ENCODE measurements at regions not wholly inside any gene's neighbourhood (a gene's known extent, or its start where the extent isn't known, plus 50 kb on each side); places are given as distances from the start of the nearest gene placed in this dataset.

DNA sequence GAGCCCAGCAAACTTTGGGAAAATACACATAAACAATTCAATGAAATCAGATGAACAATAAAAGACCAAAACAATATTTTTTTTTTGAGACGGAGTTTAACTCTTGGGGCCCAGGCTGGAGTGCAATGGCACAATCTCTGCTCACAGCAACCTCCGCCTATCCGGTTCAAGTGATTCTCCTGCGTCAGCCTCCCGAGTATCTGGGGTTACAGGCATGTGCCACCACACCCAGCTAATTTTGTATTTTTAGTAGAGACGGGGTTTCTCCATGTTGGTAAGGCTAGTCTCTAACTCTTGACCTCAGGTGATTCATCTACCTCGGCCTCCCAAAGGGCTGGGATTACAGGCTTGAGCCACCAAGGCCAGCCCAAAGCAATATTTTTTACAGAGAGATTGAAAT is 1588.5 kb downstream of the BRINP3 start:
- no peak for DNase-seq (ENCODE audit: low spot score)

DNA sequence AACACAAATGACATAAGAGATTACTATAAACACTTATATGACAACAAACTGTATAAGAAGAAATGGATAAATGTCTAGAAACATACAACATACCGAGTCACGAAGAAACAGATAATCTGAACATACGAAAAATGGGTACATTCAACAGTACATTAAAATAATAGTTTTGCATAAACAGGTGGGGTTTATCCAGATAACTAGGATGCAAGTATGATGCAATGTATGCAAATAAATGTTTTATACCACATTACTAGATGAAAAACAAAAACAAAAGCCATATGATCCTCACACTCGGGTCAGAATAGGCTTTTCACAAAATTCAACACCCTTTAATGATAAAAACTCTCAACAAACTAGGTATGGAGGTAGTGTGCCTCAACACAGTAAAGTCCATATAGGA is 1585.7 kb downstream of the BRINP3 start:
- DNase-seq (ENCODE audit: low spot score), result no peak

DNA sequence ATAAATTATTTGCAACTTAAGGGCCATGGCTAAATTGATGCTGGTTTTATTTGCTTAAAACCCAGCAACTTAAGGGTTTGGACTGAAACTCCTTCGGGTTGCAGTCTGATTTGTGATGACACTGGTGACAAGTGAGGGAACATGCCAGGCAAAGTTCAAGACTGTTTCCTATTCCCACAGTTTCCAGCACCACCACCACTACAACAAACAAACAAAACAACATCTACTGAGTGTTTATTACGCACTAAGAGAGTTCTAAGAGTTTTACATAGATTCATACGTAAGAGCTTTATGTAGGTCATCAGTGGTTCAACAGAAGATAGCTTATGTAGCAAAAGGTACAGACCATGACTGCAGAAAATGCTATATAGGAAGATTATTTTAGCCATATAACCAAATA is 1582.1 kb downstream of the BRINP3 start:
- DNase-seq (ENCODE audit: low spot score), result no peak

DNA sequence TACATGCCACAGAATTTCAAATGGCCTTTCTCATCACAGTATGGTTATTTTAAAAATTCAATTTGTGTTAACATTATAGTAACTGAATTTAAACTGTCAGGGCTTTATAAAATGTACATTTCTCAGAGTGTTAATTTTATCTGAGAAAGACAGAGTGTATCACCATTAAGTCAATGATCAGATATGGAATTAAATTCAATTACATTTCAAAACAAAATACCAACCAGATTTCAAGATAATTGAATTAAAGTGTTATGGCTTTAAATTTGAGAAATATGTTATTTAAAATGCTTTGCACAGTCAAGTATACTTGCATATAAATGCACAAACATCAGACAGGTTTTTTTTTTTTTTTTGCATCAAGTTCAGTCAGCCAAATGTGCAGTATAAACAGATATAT is 1574.4 kb downstream of the BRINP3 start:
- no peak for DNase-seq (ENCODE audit: low spot score)

DNA sequence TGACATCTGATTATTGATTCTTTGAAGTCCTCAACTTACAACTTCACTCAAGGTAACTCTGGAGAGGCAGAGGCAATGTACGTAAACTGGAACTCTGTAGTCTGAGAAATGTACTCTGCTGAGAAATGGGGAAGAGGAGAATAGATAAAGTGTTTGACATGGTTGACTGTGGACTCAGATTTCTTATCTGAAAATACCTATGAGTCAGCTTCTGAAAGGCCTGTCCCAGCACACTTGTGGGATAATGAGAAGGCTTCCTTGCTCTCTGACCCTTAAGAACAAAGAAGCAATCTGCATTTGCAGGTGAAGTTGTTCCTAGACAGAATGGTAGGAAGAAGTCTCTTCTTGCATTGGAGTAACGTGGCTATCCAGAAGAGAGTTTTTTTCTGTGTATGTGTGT is 1573.5 kb downstream of the BRINP3 start:
- DNase-seq (ENCODE audit: low spot score), result no peak

DNA sequence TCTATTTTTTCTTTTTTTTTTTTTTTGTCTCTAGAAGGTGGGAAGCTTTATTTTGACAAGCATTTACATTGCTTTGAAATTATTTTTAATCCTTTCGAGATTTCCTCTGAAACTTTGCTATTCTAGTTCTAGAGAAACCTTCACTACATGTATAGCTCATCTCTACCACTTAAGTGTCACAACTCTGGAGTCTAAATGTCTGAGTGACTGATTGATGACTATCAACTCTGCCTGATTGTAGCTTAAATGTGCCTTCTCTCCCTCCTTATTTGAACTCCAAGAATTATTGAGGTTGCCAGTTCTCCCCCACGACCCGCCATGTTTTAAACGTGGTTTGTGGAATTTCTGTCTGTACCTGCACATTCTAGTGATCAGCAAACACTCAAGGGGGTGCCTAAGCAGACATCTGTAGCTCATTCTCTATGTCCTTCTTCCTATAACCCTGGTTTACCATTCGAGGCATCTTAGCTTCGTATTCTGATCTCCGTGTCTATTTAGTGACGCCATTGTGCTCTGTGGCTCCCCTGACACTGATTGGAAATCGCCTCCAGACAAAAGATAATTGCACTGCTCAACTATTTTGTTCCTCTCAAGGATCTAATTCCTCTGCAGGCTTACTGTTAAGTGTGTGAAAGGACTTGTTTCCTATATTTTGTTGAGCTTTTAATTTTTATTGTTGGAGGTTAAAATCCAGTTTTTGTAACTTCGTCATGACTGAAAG is 1570.6 kb downstream of the BRINP3 start:
- DNase-seq (ENCODE audit: low spot score), result no peak

DNA sequence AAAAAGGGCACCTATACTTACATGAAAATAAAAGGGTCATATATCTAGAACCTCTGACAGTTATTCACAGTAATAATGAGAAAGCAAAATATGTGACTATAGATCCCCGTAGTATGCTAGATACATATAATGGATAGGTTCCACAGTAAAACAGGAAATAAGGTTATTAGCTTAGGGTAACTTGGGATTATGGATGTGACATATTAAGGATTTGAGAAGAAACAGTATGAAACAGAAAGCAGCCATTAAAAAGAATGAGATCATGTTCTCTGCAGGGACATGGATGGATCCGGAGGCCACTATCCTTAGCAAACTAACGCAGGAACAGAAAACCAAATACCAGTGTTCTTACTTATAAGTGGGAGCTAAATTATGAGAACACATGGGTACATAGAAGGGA is 1547.3 kb downstream of the BRINP3 start:
- DNase-seq (ENCODE audit: low spot score), result no peak

DNA sequence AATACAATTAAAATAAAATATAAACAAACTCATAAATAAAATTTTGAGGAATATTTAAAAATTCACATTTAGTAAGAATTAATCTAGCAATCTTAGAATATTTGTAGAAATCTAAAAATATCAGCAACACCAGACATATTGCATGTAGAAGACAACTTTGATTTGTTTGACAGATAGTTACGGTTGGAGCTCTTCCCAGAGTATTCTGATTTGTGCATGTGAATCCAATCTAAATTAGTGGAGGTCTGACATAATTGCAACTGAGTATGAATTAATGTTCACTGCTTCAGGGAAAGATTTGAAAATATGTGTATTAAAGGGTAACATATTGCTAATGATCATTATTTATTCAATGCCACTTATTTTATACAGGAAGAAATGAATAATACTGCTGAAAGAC is 1546.2 kb downstream of the BRINP3 start:
- no peak for DNase-seq (ENCODE audit: low spot score)

DNA sequence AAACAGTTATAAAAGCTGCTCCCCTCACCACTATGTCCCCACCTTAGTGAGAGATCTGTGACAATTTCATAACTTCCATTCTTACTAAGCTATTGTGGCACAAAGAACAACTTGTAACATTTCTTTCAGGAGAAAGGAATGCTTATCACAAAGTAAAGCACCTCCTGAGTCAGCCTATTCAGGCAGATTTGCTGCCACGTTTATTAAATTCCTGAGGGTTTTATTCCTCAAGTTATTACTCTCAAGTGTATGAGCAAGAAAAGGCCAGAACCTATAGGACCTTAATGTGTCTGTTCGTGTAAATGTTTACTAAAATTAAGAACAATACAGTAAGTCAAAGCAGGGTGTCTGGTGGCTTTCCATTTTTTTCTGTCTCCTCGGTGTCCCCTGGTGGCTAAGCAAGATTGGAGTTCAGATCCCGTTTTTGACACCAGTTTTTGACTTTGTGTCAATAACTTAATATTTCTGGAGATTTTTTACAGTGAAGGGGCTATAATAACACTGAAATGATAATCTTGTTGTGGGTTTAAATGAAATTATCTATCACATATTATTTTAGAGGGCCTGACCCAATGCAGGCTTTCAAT is 1539.6 kb downstream of the BRINP3 start:
- DNase-seq (ENCODE audit: low spot score), result peak; percentile 47

DNA sequence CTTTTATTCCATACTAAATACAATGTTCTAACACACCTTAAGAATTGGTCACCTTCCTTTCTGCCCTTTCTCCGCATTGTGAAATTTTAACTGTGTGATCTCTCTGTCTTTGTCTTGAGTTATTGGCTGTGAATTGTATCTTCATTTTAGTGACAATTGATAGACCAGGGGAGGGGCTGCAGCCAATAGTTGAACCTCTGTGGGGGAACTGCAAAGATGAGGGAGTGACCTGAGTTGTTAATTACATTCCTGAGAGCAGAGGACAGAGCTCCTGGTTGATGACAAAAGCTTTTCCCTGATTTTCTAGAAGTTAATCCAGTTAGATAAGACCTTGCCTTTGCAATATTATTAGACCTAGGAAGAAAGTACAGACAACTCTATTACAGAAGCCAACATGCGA is 1535.7 kb downstream of the BRINP3 start:
- DNase-seq (ENCODE audit: low spot score), result no peak

DNA sequence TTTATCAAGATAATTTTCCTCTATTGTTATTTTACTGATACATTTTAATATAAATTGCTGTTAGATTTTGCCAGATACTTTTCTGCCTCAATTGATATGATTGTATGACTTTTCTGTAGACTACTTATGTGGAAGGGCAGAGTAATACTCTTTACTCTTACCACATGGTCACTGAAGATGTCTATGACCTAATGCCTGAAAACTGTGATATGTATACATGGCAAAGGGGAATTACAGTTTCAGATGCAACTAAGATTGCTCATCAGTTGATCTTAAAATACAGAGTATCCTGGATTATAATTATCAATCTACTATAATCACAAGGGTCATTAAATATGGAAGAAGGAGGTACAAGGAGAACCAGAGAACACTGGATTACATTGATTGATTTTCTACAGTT is 1528.0 kb downstream of the BRINP3 start:
- DNase-seq (ENCODE audit: low spot score), result no peak

DNA sequence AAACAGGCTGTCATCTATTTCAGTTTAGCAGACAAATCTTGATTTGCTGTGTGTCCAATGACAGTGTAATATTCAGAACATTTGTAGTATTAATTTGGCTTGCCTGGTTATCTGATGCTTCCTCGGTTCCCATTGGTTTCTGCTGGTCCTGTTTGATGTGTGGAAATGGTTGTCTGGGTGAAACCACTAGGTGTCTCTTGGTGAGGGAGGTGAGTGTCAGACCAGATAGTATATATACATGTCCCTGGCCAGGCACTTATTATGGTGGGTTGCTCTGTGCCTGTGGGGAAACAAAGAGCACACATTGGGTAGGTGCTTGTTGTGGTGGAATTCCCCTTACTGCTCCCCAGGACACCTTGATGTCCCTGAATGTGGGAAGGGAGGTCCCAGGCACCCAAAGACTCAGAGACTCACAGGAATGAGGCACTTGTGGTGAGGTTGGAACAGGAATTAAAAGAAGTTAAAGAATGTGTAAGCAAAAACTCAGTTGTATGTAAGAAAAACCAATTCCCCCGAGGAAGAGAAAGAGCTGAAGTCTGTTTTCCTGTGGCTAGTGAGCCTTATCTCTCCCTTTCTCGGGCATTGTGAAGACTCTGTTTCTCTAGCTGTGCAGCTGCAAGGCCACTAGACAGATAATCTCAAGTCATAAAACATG is 1519.1 kb downstream of the BRINP3 start:
- no peak for DNase-seq (ENCODE audit: low spot score)

DNA sequence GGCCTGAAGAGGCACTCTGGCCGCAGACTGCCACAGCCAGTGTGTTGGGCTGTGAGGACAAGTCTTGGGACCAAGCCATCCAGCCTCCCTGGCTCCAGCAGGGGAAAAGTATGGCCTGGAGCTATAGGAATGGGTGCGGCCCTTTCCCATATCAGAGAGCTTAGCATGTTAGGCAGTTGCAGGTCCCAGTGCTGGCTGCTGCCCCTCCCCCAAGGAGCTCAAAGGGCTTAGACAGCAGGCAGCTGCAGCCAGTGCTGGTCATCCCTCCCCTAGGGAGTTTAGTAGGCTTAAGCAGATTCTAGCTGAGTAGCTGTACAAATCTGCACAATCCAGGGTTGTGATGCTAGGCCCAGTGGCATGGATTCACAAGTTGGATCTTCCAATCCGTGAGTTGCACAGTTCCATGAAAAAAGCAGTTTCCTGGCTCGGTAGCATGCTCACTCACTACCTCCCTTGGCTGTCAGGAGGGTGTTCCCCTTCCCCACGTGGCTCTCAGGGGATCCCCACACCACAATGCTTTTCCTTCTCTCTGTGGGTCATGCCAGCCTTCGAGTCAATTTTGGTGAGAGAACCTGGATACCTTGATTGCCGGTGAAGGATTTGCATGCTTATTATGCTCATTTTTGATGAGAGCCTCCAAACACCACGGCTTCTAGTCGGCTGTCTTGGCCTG is 1490.8 kb downstream of the BRINP3 start:
- peak; percentile 68 for DNase-seq (ENCODE audit: low spot score)

DNA sequence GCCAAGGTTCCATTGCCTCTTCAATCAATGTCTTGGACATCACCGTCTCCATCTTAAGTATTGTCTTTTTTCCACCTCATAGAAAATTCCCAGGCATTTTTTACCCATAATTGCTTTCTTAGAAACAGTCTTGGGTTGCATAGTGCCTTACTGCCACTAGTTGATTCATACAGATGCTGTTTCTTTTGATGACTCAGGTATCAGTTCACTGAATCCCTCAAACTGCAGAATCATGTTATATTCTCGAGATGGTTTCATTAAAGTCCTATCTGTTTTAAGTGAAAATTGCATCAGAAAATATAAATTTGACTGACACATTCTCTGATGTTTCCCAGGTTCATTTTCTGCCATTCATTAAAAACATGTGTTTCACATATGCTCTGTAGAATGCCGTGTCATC is 1489.1 kb downstream of the BRINP3 start:
- no peak for DNase-seq (ENCODE audit: low spot score)

DNA sequence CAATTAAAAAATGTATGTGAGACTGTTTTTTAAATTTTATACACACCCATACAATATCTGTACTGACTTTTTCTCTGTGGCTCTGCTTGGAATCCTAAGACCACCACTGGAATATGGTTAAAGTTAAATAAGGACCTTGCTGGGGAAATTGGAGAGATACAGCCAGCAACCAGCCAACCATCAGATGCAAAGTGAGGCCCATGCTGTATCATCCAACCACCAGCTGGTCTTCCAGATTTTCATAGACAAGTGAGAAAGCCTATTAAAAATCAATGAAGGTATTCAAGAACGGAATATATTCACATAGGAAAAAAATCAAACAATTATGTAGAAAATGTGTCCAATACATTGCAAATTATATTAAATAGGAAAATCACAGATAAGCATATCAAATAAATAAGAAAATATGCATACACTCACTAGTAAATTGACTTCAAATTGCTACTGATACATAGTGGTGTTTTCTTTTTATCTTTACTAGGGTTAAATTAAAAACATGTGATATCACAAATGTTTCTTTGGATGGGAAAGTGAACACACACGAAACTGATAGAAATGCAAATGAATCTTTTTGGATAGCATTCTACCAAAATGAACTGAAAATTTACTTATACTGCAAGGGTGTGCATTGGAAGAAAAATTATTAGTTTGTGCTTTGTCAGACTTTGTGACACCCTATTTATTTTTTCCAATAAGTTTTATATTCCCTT is 1486.3 kb downstream of the BRINP3 start:
- no peak for DNase-seq (ENCODE audit: low spot score)

DNA sequence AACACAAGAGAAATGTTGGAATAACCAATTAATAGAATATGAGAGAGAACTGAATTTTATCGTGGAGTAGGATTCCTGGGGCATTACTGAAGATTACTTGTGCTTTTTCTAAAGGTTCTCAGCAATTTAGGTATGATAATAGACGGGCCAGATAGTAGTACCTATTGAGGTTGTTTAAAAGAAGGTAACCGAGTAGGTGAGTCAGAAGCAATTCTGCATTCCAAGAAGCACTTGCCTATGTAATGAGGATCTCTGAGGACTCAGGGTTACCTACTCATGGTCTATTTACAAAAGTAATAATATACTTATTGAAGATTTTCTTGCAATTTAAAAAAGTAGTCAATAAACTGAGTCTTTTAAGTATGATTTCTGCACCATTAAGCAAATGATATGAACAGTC is 1469.8 kb downstream of the BRINP3 start:
- no peak for DNase-seq (ENCODE audit: low spot score)

DNA sequence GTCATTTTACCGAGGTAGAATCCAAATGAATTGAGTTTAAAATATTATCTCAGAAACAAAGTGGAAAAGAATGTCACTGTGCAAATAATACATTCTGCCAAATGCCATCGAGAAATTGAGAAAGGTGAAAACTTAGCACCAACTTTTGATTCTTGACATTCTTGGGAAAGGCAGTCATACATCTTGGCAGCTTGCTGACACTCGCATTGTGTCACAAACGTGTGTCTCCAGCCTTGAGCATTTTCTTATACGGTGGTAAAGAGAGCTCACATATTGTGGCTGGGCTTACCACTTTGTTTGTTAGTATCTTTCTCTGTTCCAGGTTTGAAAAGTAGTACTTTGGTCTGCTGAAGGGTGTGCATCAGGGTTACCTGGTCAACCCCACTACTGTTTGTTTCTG is 1456.1 kb downstream of the BRINP3 start:
- no peak for DNase-seq (ENCODE audit: low spot score)

DNA sequence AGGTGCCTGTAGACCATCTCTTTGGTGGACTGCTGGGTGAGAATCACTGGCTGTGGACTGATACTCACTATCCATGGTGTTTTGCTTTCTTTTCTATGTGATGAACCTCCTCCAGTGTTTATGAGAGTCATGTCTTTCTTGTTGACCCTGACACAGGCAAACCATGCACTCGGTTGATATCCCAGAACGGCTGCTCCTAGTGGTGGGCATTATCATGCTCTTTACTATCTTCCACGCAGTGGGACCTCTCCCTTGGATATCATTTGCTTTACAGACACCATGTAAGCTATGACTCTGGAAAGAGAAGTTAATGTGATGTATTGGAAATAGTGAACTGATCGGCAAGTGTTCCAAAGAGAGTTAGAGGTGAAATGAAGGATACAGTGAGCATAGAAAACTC is 1455.6 kb downstream of the BRINP3 start:
- DNase-seq (ENCODE audit: low spot score), result no peak

DNA sequence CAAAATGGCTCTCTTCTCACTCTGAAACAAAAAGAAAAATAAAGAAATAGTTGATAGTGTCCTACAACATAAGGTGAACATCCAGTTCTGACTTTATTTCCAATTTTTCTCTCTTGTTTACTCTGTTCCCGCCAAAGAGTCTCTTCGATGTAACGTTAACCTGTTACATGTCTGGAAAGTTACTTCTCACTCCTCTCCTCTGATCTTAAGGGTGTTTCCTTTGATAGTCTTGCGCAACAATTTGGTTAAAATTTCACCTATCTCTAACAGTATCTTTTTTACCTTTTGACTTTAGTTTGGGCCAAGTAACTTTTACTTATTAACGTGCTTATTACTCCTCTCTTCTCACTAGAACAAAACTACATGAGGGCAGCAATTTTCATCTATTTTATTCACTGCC is 1450.2 kb downstream of the BRINP3 start:
- no peak for DNase-seq (ENCODE audit: low spot score)

DNA sequence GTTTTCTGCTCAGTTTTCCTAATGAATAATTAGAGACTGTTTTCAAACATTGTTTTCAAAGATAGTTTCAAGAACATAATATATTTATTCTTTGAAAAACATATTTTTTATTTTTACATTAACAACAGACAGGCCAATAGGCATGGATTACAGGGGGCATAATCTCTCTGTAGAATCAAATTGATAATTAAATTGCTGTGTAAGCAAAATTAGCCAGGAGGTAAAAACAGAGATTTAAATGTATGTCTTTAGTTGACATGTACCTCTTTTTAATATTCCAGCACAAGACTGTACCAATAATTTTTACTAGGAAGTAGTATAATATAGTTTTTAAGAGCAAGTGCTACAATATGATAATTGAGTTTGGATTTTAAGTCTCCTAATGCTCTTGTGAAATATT is 1444.5 kb downstream of the BRINP3 start:
- DNase-seq (ENCODE audit: low spot score), result no peak

DNA sequence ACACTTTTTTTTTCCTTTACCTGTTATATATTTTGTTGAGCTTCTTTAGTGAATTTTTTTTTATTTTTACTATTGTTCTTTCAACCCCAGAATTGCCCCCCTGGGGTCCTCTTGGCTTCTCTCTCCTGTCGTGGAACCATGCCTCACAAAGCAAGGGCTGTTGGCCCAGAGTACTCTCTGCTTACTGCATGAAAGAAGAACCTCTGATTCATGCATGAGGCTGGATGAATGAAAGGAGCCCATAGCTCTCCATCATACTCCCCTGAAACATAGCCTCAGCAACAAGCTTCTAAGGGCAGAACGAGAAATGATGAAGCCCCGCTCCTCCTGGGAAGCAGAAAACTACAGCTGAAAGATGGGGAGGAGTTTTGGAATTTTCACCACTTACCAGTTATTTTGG is 1441.0 kb downstream of the BRINP3 start:
- DNase-seq (ENCODE audit: low spot score), result no peak

DNA sequence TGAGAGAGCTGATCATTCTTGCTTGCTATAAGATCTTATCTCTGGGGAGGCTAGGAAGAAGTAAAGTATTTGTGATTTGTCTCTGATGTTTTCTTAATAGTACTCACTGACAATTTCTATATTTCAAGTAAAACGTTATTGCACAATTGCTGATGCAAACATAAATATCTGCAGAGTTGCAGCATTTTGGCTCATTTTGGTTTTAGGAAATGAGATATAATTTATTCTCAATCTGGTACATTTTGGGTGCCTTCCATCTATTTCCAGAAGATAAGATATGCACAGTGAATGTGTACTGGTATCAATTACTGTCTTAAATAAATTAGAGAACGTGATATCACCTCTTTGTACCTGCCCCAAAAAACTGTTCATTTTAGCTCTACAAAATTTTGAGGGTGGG is 1431.5 kb downstream of the BRINP3 start:
- DNase-seq (ENCODE audit: low spot score), result no peak

DNA sequence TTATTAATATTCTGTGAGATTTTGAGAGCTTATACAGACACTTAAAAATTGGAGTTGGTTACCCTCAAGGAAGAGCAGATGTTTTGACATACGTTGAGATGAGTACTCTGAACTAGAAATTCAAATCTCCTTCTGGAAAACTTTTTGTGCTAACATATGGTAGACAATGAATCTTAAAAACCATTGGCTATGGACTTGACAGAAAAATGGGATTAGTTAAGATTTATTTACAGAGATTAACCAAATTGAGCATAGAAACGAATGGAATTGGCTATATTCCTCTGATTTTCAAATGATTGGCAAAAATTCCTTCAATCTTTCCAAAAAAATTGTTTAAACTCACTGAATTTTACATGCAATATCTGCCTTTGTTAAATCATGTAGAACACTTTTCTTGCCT is 1392.9 kb downstream of the BRINP3 start:
- DNase-seq (ENCODE audit: low spot score), result no peak

Measured in D341Med (cell line).